ENCODE measurements at regions not wholly inside any gene's neighbourhood (a gene's known extent, or its start where the extent isn't known, plus 50 kb on each side); places are given as distances from the start of the nearest gene placed in this dataset.

GRCh38 chr10:17507538-17507937 is 53.1 kb upstream of the ST8SIA6 start:
- Histone ChIP-seq H3K27ac (no peak overlapping the region), H3K9me3 (no peaks in the 10 kb centered on the region), H3K27me3 (no peaks in the 10 kb centered on the region), H3K4me3 (no peak overlapping the region), H3K4me1 (peaks cover 0 to 15% (median 9%) of the 10 kb centered on the region in 4 donors), H3K36me3 (no peaks in the 10 kb centered on the region)
- ATAC-seq (ENCODE audit: low FRiP score in 2 of 2) (no peak), DNase-seq (no peak)
- no peak for TF ChIP-seq POLR2AphosphoS5 (IDR thresholded peaks at IDR 0.05)
- no peak for TF ChIP-seq POLR2A (IDR thresholded peaks at IDR 0.05)
- no peak for TF ChIP-seq EP300 (IDR thresholded peaks at IDR 0.05)
- TF ChIP-seq CTCF (IDR thresholded peaks at IDR 0.05), result no peak
- 95 to 97% methylated on average over 4 of the region's 4 CpGs for WGBS, 2 donors

DNA sequence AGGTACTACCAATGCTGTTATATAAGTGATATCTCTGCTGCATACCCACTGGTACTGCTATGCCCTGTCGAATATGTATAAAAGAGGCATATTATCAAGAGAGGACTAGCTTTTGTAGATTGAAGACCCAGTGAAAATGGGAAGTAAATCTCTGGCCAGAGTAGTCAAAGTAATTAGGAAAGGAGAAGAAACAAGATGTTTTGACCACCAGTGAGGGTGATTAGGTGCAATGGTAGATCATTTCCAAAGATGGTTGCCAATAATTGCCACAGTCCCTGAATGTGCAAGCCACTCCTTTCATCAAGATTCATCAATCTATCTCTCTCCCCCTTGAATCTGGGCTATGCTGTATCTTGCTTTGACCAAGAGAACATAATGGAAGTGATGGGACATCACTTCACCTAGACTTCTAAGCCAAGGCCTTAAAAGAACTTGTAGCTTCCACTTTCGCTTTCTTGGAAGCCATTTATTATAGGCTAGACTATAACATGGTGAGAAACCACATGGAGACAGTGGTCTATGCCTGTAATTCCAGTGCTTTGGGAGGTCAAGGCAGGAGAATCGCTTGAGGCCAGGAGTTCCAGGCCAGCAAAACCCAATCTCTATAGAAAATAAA is 52.6 kb upstream of the ST8SIA6 start:
- Histone ChIP-seq H3K4me3 (no peak overlapping the region), H3K36me3 (no peaks in the 10 kb centered on the region), H3K9me3 (no peaks in the 10 kb centered on the region), H3K27ac (no peak overlapping the region), H3K4me1 (peaks cover 0 to 12% (median 6%) of the 10 kb centered on the region in 4 donors), H3K27me3 (no peaks in the 10 kb centered on the region)
- ATAC-seq (ENCODE audit: low FRiP score in 2 of 2) (no peak), DNase-seq (no peak)
- WGBS, 2 donors, result 91 to 96% methylated on average over 3 of the region's 3 CpGs
- TF ChIP-seq POLR2AphosphoS5 (IDR thresholded peaks at IDR 0.05), result no peak
- no peak for TF ChIP-seq CTCF (IDR thresholded peaks at IDR 0.05)
- no peak for TF ChIP-seq POLR2A (IDR thresholded peaks at IDR 0.05)
- TF ChIP-seq EP300 (IDR thresholded peaks at IDR 0.05), result no peak

DNA sequence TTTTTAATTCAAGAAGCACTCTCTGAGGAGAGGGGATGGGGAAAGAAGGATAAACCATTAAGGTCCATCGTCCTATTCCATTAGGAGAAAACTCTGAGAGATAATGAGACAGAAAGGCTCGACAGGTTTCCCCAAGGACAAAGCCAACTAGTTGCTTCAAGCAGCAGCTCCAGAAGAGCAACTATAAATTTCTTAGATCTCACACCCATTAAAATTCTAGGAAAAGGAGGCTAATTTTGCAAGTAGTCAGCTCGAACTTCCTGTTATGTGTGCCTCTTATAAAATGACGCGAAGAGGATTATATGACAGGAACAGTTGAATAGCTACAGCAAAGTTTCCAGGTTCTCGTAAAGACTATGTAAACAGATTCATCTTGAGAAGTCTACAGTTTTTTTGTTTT is 52.0 kb upstream of the ST8SIA6 start:
- Histone ChIP-seq H3K4me1 (peaks cover 0 to 9% (median 3%) of the 10 kb centered on the region in 4 donors), H3K36me3 (no peaks in the 10 kb centered on the region), H3K27ac (no peak overlapping the region), H3K27me3 (no peaks in the 10 kb centered on the region), H3K4me3 (no peak overlapping the region), H3K9me3 (no peaks in the 10 kb centered on the region)
- WGBS, 2 donors, result 51 to 78% methylated on average over 6 of the region's 6 CpGs
- DNase-seq, result no peak
- ATAC-seq (ENCODE audit: low FRiP score in 2 of 2), result no peak
- no peak for TF ChIP-seq POLR2AphosphoS5 (IDR thresholded peaks at IDR 0.05)
- no peak for TF ChIP-seq EP300 (IDR thresholded peaks at IDR 0.05)
- no peak for TF ChIP-seq POLR2A (IDR thresholded peaks at IDR 0.05)
- no peak for TF ChIP-seq CTCF (IDR thresholded peaks at IDR 0.05)

- TF ChIP-seq POLR2A (IDR thresholded peaks at IDR 0.05) (no peak), POLR2AphosphoS5 (IDR thresholded peaks at IDR 0.05) (no peak), CTCF (IDR thresholded peaks at IDR 0.05) (no peak), EP300 (IDR thresholded peaks at IDR 0.05) (no peak)
- WGBS, 2 donors, result 76 to 78% methylated on average over 6 of the region's 6 CpGs
- Histone ChIP-seq H3K4me1 (peaks cover 0 to 9% (median 3%) of the 10 kb centered on the region in 4 donors), H3K27me3 (no peaks in the 10 kb centered on the region), H3K27ac (no peak overlapping the region), H3K4me3 (no peak overlapping the region), H3K36me3 (no peaks in the 10 kb centered on the region), H3K9me3 (no peaks in the 10 kb centered on the region)
- DNase-seq, result no peak
- ATAC-seq (ENCODE audit: low FRiP score in 2 of 2), result no peak
These were observed 50.3 kb upstream of the ST8SIA6 start for GRCh38 chr10:17504547-17505245.

Measured in upper lobe of left lung (tissue), 6 donors.